HCT116 (cell line): ENCODE measurements at regions not wholly inside any gene's neighbourhood (a gene's known extent, or its start where the extent isn't known, plus 50 kb on each side); places are given as distances from the start of the nearest gene placed in this dataset.

Experiments used
- CEBPB ChIP-seq: IDR thresholded peaks from 2 replicates; pipeline ENCODE4 v1.6.1; 2012; ENCODE audit warnings: low read depth
- CTCF ChIP-seq, 3 experiments: fragments of 200-600 bp in 1 of 3; sonication (generic) in 1 of 3; IDR thresholded peaks in 2 of 3; conservative IDR thresholded peaks in 1 of 3; 2 replicates each; pipeline ENCODE4 v1.5.1; 2012 to 2017; ENCODE audit warnings: low read depth in 2 of 3, low read length in 2 of 3, antibody characterized with exemption in 1 of 3, borderline replicate concordance in 1 of 3, control low read depth in 1 of 3, mild to moderate bottlenecking in 1 of 3, mixed read lengths in 1 of 3, mixed run types in 1 of 3, moderate library complexity in 1 of 3; ENCODE audit not compliant: insufficient read depth in 1 of 3
- EZH2 ChIP-seq: fragments of 200-600 bp; sonication (generic); IDR thresholded peaks from 2 replicates; pipeline ENCODE4 v1.6.1; 2017; ENCODE audit warnings: antibody characterized with exemption, mixed run types
- EZH2phosphoT487 ChIP-seq: fragments of 200-600 bp; IDR thresholded peaks from 2 replicates; pipeline ENCODE4 v1.6.1; 2018; ENCODE audit warnings: antibody characterized with exemption, borderline replicate concordance
- MAX ChIP-seq: IDR thresholded peaks from 2 replicates; pipeline ENCODE4 v1.6.1; 2012
- POLR2A ChIP-seq: IDR thresholded peaks from 2 replicates; pipeline ENCODE4 v1.7.0; 2011; ENCODE audit warnings: borderline replicate concordance; ENCODE audit not compliant: insufficient read depth, insufficient read length; ENCODE audit errors: extremely low read depth
- POLR2AphosphoS5 ChIP-seq: IDR thresholded peaks from 2 replicates; pipeline ENCODE4 v1.6.1; 2011; ENCODE audit warnings: mild to moderate bottlenecking, low read depth, low read length, moderate library complexity
- RAD21 ChIP-seq: IDR thresholded peaks from 2 replicates; pipeline ENCODE4 v1.6.1; 2012; ENCODE audit warnings: low read depth, mild to moderate bottlenecking
- SIN3A ChIP-seq: IDR thresholded peaks from 2 replicates; pipeline ENCODE4 v1.6.1; 2012; ENCODE audit warnings: low read depth
- SRF ChIP-seq: IDR thresholded peaks from 2 replicates; pipeline ENCODE4 v1.6.1; 2012; ENCODE audit warnings: low read depth
- TCF7L2 ChIP-seq: IDR thresholded peaks from 2 replicates; pipeline ENCODE4 v1.7.0; 2011; ENCODE audit warnings: borderline replicate concordance, inconsistent platforms; ENCODE audit not compliant: insufficient read depth, insufficient read length; ENCODE audit errors: extremely low read depth
- YY1 ChIP-seq: IDR thresholded peaks from 2 replicates; pipeline ENCODE4 v1.6.1; 2011; ENCODE audit warnings: low read length, low read depth, moderate library complexity, mild to moderate bottlenecking; ENCODE audit not compliant: insufficient replicate concordance; ENCODE audit errors: extremely low read depth
- ZBTB33 ChIP-seq: IDR thresholded peaks from 2 replicates; pipeline ENCODE4 v1.6.1; 2011; ENCODE audit warnings: mild to moderate bottlenecking, low read length, moderate library complexity; ENCODE audit not compliant: insufficient replicate concordance; ENCODE audit errors: extremely low read depth
- TF ChIP-seq, protein P1 (sequence below): IDR thresholded peaks from 2 replicates; pipeline ENCODE4 v1.6.1; 2012

- TF ChIP-seq MAX: no peak
- TF ChIP-seq CTCF (IDR thresholded peaks at IDR 0.05 in 2 of 3, conservative IDR thresholded peaks at IDR 0.05 in 1 of 3; ENCODE audit: borderline replicate concordance in 1 of 3, insufficient read depth in 1 of 3, low read depth in 2 of 3, low read length in 2 of 3): no peak
- TF ChIP-seq EZH2: no peak
- TF ChIP-seq CEBPB: no peak
- TF ChIP-seq POLR2A: no peak
- TF ChIP-seq POLR2AphosphoS5: no peak
- no peak for TF ChIP-seq RAD21
- no peak for TF ChIP-seq EZH2phosphoT487
- TF ChIP-seq TCF7L2: no peak
- no peak for TF ChIP-seq YY1
- TF ChIP-seq ZBTB33: no peak
- no peak for TF ChIP-seq SIN3A
- no peak for TF ChIP-seq SRF
- TF ChIP-seq, protein P1, sequence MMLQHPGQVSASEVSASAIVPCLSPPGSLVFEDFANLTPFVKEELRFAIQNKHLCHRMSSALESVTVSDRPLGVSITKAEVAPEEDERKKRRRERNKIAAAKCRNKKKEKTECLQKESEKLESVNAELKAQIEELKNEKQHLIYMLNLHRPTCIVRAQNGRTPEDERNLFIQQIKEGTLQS: no peak
Observed at GRCh38 chr2:120650022-120650644, 85.5 kb upstream of the GLI2 start.
